ENCODE measurements at regions not wholly inside any gene's neighbourhood (a gene's known extent, or its start where the extent isn't known, plus 50 kb on each side); places are given as distances from the start of the nearest gene placed in this dataset.
"Not testable (repeated sequence)": the region's sequence is repeated elsewhere in the genome, so short reads cannot be mapped to it uniquely, and the experiment has no call there.

GRCh38 chr3:194871864-194872668 is 186.4 kb downstream of the FAM43A start:
- Histone ChIP-seq H3K36me3 (ENCODE audit: insufficient read depth, low read length) (no peaks in the 10 kb centered on the region), H3K27ac (ENCODE audit: low read depth, low read length) (no peak overlapping the region), H3K9me3 (ENCODE audit: low read length) (no peaks in the 10 kb centered on the region), H3K4me3 (ENCODE audit: low read depth in 1 of 2, low read length in 2 of 2) (no peak overlapping the region), H3K4me1 (ENCODE audit: insufficient read depth, low read length) (peaks cover 20% of the 10 kb centered on the region), H3K9ac (ENCODE audit: low read length) (no peak overlapping the region), H3K27me3 (ENCODE audit: control insufficient read depth in 1 of 2, insufficient read depth in 2 of 2, low read length in 2 of 2) (no peaks in the 10 kb centered on the region)

- Histone ChIP-seq H3K27ac (ENCODE audit: low read depth, low read length) (no peak overlapping the region), H3K4me1 (ENCODE audit: insufficient read depth, low read length) (peaks cover 20% of the 10 kb centered on the region), H3K9me3 (ENCODE audit: low read length) (no peaks in the 10 kb centered on the region), H3K36me3 (ENCODE audit: insufficient read depth, low read length) (no peaks in the 10 kb centered on the region), H3K9ac (ENCODE audit: low read length) (no peak overlapping the region), H3K27me3 (ENCODE audit: control insufficient read depth in 1 of 2, insufficient read depth in 2 of 2, low read length in 2 of 2) (no peaks in the 10 kb centered on the region), H3K4me3 (ENCODE audit: low read depth in 1 of 2, low read length in 2 of 2) (no peak overlapping the region)
Observed at GRCh38 chr3:194872669-194872977, 186.9 kb downstream of the FAM43A start.

GRCh38 chr3:194873474-194873873 is 187.8 kb downstream of the FAM43A start:
- not testable (repeated sequence) for H3K36me3 ChIP-seq (ENCODE audit: insufficient read depth, low read length); H3K9me3 ChIP-seq (ENCODE audit: low read length); H3K27ac ChIP-seq (ENCODE audit: low read depth, low read length); H3K4me3 ChIP-seq (ENCODE audit: low read depth in 1 of 2, low read length in 2 of 2); H3K9ac ChIP-seq (ENCODE audit: low read length); H3K27me3 ChIP-seq (ENCODE audit: control insufficient read depth in 1 of 2, insufficient read depth in 2 of 2, low read length in 2 of 2)
- H3K4me1 ChIP-seq (ENCODE audit: insufficient read depth, low read length), result peaks cover 20% of the 10 kb centered on the region

GRCh38 chr3:194874206-194874605 is 188.5 kb downstream of the FAM43A start:
- Histone ChIP-seq H3K9ac (ENCODE audit: low read length) (no peak overlapping the region), H3K4me1 (ENCODE audit: insufficient read depth, low read length) (peaks cover 20% of the 10 kb centered on the region), H3K27ac (ENCODE audit: low read depth, low read length) (no peak overlapping the region), H3K4me3 (ENCODE audit: low read depth in 1 of 2, low read length in 2 of 2) (no peak overlapping the region), H3K9me3 (ENCODE audit: low read length) (no peaks in the 10 kb centered on the region), H3K36me3 (ENCODE audit: insufficient read depth, low read length) (no peaks in the 10 kb centered on the region), H3K27me3 (ENCODE audit: control insufficient read depth in 1 of 2, insufficient read depth in 2 of 2, low read length in 2 of 2) (no peaks in the 10 kb centered on the region)

GRCh38 chr3:194874783-194875182 is 189.1 kb downstream of the FAM43A start:
- Histone ChIP-seq H3K27ac (ENCODE audit: low read depth, low read length) (no peak overlapping the region), H3K9me3 (ENCODE audit: low read length) (no peaks in the 10 kb centered on the region), H3K36me3 (ENCODE audit: insufficient read depth, low read length) (no peaks in the 10 kb centered on the region), H3K27me3 (ENCODE audit: control insufficient read depth in 1 of 2, insufficient read depth in 2 of 2, low read length in 2 of 2) (no peaks in the 10 kb centered on the region), H3K4me3 (ENCODE audit: low read depth in 1 of 2, low read length in 2 of 2) (no peak overlapping the region), H3K9ac (ENCODE audit: low read length) (no peak overlapping the region), H3K4me1 (ENCODE audit: insufficient read depth, low read length) (peaks cover 22% of the 10 kb centered on the region)

GRCh38 chr3:194875581-194876402 is 190.1 kb downstream of the FAM43A start:
- Histone ChIP-seq H3K9ac (ENCODE audit: low read length) (no peak overlapping the region), H3K4me3 (ENCODE audit: low read depth in 1 of 2, low read length in 2 of 2) (no peak overlapping the region), H3K36me3 (ENCODE audit: insufficient read depth, low read length) (no peaks in the 10 kb centered on the region), H3K9me3 (ENCODE audit: low read length) (no peaks in the 10 kb centered on the region), H3K4me1 (ENCODE audit: insufficient read depth, low read length) (peaks cover 29% of the 10 kb centered on the region), H3K27ac (ENCODE audit: low read depth, low read length) (no peak overlapping the region), H3K27me3 (ENCODE audit: control insufficient read depth in 1 of 2, insufficient read depth in 2 of 2, low read length in 2 of 2) (no peaks in the 10 kb centered on the region)

- Histone ChIP-seq H3K36me3 (ENCODE audit: insufficient read depth, low read length) (no peaks in the 10 kb centered on the region), H3K4me3 (ENCODE audit: low read depth in 1 of 2, low read length in 2 of 2) (no peak overlapping the region), H3K9ac (ENCODE audit: low read length) (no peak overlapping the region), H3K4me1 (ENCODE audit: insufficient read depth, low read length) (peaks cover 22% of the 10 kb centered on the region), H3K27ac (ENCODE audit: low read depth, low read length) (no peak overlapping the region), H3K27me3 (ENCODE audit: control insufficient read depth in 1 of 2, insufficient read depth in 2 of 2, low read length in 2 of 2) (no peaks in the 10 kb centered on the region), H3K9me3 (ENCODE audit: low read length) (no peaks in the 10 kb centered on the region)
Observed at GRCh38 chr3:194876403-194877095, 190.9 kb downstream of the FAM43A start.

- H3K9ac ChIP-seq (ENCODE audit: low read length), result no peak overlapping the region
- H3K4me3 ChIP-seq (ENCODE audit: low read depth in 1 of 2, low read length in 2 of 2), result no peak overlapping the region
- H3K36me3 ChIP-seq (ENCODE audit: insufficient read depth, low read length), result no peaks in the 10 kb centered on the region
- no peaks in the 10 kb centered on the region for H3K27me3 ChIP-seq (ENCODE audit: control insufficient read depth in 1 of 2, insufficient read depth in 2 of 2, low read length in 2 of 2)
- no peak overlapping the region for H3K27ac ChIP-seq (ENCODE audit: low read depth, low read length)
- H3K9me3 ChIP-seq (ENCODE audit: low read length), result no peaks in the 10 kb centered on the region
- peaks cover 13% of the 10 kb centered on the region for H3K4me1 ChIP-seq (ENCODE audit: insufficient read depth, low read length)
Observed at GRCh38 chr3:194877291-194878119, 191.8 kb downstream of the FAM43A start.

GRCh38 chr3:194879126-194879877 is 193.6 kb downstream of the FAM43A start:
- H3K27me3 ChIP-seq (ENCODE audit: control insufficient read depth in 1 of 2, insufficient read depth in 2 of 2, low read length in 2 of 2), result no peaks in the 10 kb centered on the region
- no peak overlapping the region for H3K9ac ChIP-seq (ENCODE audit: low read length)
- no peaks in the 10 kb centered on the region for H3K36me3 ChIP-seq (ENCODE audit: insufficient read depth, low read length)
- H3K27ac ChIP-seq (ENCODE audit: low read depth, low read length), result no peak overlapping the region
- H3K9me3 ChIP-seq (ENCODE audit: low read length), result peaks cover 7% of the 10 kb centered on the region
- H3K4me1 ChIP-seq (ENCODE audit: insufficient read depth, low read length), result peaks cover 13% of the 10 kb centered on the region
- H3K4me3 ChIP-seq (ENCODE audit: low read depth in 1 of 2, low read length in 2 of 2), result no peak overlapping the region

- Histone ChIP-seq H3K4me3 (ENCODE audit: low read depth in 1 of 2, low read length in 2 of 2) (no peak overlapping the region), H3K4me1 (ENCODE audit: insufficient read depth, low read length) (peaks cover 13% of the 10 kb centered on the region), H3K27me3 (ENCODE audit: control insufficient read depth in 1 of 2, insufficient read depth in 2 of 2, low read length in 2 of 2) (no peaks in the 10 kb centered on the region), H3K9me3 (ENCODE audit: low read length) (peaks cover 13% of the 10 kb centered on the region), H3K27ac (ENCODE audit: low read depth, low read length) (no peak overlapping the region), H3K36me3 (ENCODE audit: insufficient read depth, low read length) (no peaks in the 10 kb centered on the region), H3K9ac (ENCODE audit: low read length) (no peak overlapping the region)
Observed at GRCh38 chr3:194879991-194880939, 194.6 kb downstream of the FAM43A start.

Measured in muscle layer of colon (tissue), 2 donors.